ENCODE measurements at regions not wholly inside any gene's neighbourhood (a gene's known extent, or its start where the extent isn't known, plus 50 kb on each side); places are given as distances from the start of the nearest gene placed in this dataset.
A peak's percentile ranks its signal among the peaks of the same experiment; 100 is the strongest.

GRCh38 chr3:31050296-31050695, 155.8 kb upstream of the GADL1 start:
- DNase-seq (ENCODE audit: low spot score) = no peak

- DNase-seq (ENCODE audit: low spot score) = no peak
These were observed 156.8 kb upstream of the GADL1 start for GRCh38 chr3:31051226-31051625.

GRCh38 chr3:31053299-31053698, 158.8 kb upstream of the GADL1 start:
- no peak for DNase-seq (ENCODE audit: low spot score)

GRCh38 chr3:31054032-31054431, 159.6 kb upstream of the GADL1 start:
- no peak for DNase-seq (ENCODE audit: low spot score)

- no peak for DNase-seq (ENCODE audit: low spot score)
These were observed 161.3 kb upstream of the GADL1 start for GRCh38 chr3:31055757-31056156.

- DNase-seq (ENCODE audit: low spot score) = no peak
These were observed 163.4 kb upstream of the GADL1 start for GRCh38 chr3:31057891-31058290.

- DNase-seq (ENCODE audit: low spot score) = no peak
These were observed 169.6 kb upstream of the GADL1 start for GRCh38 chr3:31064021-31064420.

GRCh38 chr3:31065765-31066164, 171.3 kb upstream of the GADL1 start:
- no peak for DNase-seq (ENCODE audit: low spot score)

- no peak for DNase-seq (ENCODE audit: low spot score)
These were observed 172.5 kb upstream of the GADL1 start for GRCh38 chr3:31067004-31067403.

GRCh38 chr3:31075471-31075870, 181.0 kb upstream of the GADL1 start:
- DNase-seq (ENCODE audit: low spot score) = no peak

- DNase-seq (ENCODE audit: low spot score) = no peak
These were observed 181.4 kb upstream of the GADL1 start for GRCh38 chr3:31075876-31076275.

GRCh38 chr3:31077021-31077601, 182.7 kb upstream of the GADL1 start:
- peak; percentile 1 for DNase-seq (ENCODE audit: low spot score)

- DNase-seq (ENCODE audit: low spot score) = no peak
These were observed 183.4 kb upstream of the GADL1 start for GRCh38 chr3:31077826-31078225.

- DNase-seq (ENCODE audit: low spot score) = no peak
These were observed 185.2 kb upstream of the GADL1 start for GRCh38 chr3:31079689-31080088.

- DNase-seq (ENCODE audit: low spot score) = no peak
These were observed 186.7 kb upstream of the GADL1 start for GRCh38 chr3:31081018-31081662.

- DNase-seq (ENCODE audit: low spot score) = no peak
These were observed 191.7 kb upstream of the GADL1 start for GRCh38 chr3:31086148-31086547.

GRCh38 chr3:31086698-31087097, 192.2 kb upstream of the GADL1 start:
- no peak for DNase-seq (ENCODE audit: low spot score)

- DNase-seq (ENCODE audit: low spot score) = no peak
These were observed 197.3 kb upstream of the GADL1 start for GRCh38 chr3:31091748-31092147.

GRCh38 chr3:31092748-31093589, 198.5 kb upstream of the GADL1 start:
- DNase-seq (ENCODE audit: low spot score) = no peak

- DNase-seq (ENCODE audit: low spot score) = no peak
These were observed 199.1 kb upstream of the GADL1 start for GRCh38 chr3:31093606-31094005.

- no peak for DNase-seq (ENCODE audit: low spot score)
These were observed 199.6 kb upstream of the GADL1 start for GRCh38 chr3:31094048-31094447.

- no peak for DNase-seq (ENCODE audit: low spot score)
These were observed 200.8 kb upstream of the GADL1 start for GRCh38 chr3:31095255-31095654.

- DNase-seq (ENCODE audit: low spot score) = no peak
These were observed 202.4 kb upstream of the GADL1 start for GRCh38 chr3:31096661-31097395.

Data from CD4-positive, alpha-beta T cell treated with Interleukin-6 at 100 ng/mL for 8 hours (primary cell).